Karpas-422 (cell line): ENCODE measurements at regions not wholly inside any gene's neighbourhood (a gene's known extent, or its start where the extent isn't known, plus 50 kb on each side); places are given as distances from the start of the nearest gene placed in this dataset.

Experiments
- DNase-seq: peaks from one replicate; pipeline ENCODE4 v3.0.0-alpha.2; 2015
- H2AFZ ChIP-seq: fragments of 200-600 bp; sonication (generic); 2 replicates; pipeline ENCODE4 v1.6.1; 2014; ENCODE audit warnings: antibody characterized with exemption, low read length, mixed read lengths
- H3K27ac ChIP-seq: fragments of 200-600 bp; sonication (generic); 2 replicates; pipeline ENCODE4 v1.5.1; 2014; ENCODE audit warnings: mild to moderate bottlenecking, low read length, moderate library complexity
- H3K27me3 ChIP-seq: fragments of 200-600 bp; sonication (generic); 2 replicates; pipeline ENCODE4 v1.6.1; 2014; ENCODE audit warnings: low read length, mixed read lengths
- H3K36me3 ChIP-seq: fragments of 200-600 bp; sonication (generic); 2 replicates; pipeline ENCODE4 v1.6.1; 2014; ENCODE audit warnings: low read length, mixed read lengths; ENCODE audit not compliant: insufficient read depth
- H3K4me1 ChIP-seq: fragments of 200-600 bp; sonication (generic); 2 replicates; pipeline ENCODE4 v1.6.1; 2014; ENCODE audit warnings: mild to moderate bottlenecking, low read length, mixed read lengths
- H3K4me2 ChIP-seq: fragments of 200-600 bp; sonication (generic); 2 replicates; pipeline ENCODE4 v1.6.1; 2014; ENCODE audit warnings: low read length, low read depth, mild to moderate bottlenecking; ENCODE audit not compliant: poor library complexity, severe bottlenecking
- H3K4me3 ChIP-seq: fragments of 200-600 bp; sonication (generic); 2 replicates; pipeline ENCODE4 v1.5.1; 2014; ENCODE audit warnings: mild to moderate bottlenecking, antibody characterized with exemption, low read length, mixed read lengths
- H3K79me2 ChIP-seq: fragments of 200-600 bp; sonication (generic); 2 replicates; pipeline ENCODE4 v1.6.1; 2014; ENCODE audit warnings: mild to moderate bottlenecking, low read length, mixed read lengths
- H3K9ac ChIP-seq: fragments of 200-600 bp; sonication (generic); 2 replicates; pipeline ENCODE4 v1.6.0; 2014; ENCODE audit warnings: low read length
- H3K9me2 ChIP-seq: fragments of 200-600 bp; sonication (generic), shearing (Covaris generic); replicated peaks from 2 replicates; pipeline ENCODE4 v1.6.0; 2014; ENCODE audit warnings: mild to moderate bottlenecking, low read length, moderate library complexity; ENCODE audit not compliant: insufficient read depth
- H3K9me3 ChIP-seq: fragments of 300-700, 200-600 bp; sonication (generic); 2 replicates; pipeline ENCODE4 v1.6.1; 2014; ENCODE audit warnings: low read length, mixed read lengths
- H4K20me1 ChIP-seq: fragments of 200-600 bp; sonication (generic); 2 replicates; pipeline ENCODE4 v1.6.1; 2014; ENCODE audit warnings: mild to moderate bottlenecking, antibody characterized with exemption, low read length, low read depth; ENCODE audit not compliant: insufficient read depth

GRCh38 chr1:228964178-228965089 is 229.2 kb downstream of the RHOU start:
- Histone ChIP-seq H3K4me1 (no peaks in the 10 kb centered on the region), H3K36me3 (no peaks in the 10 kb centered on the region), H3K4me2 (no peak overlapping the region), H4K20me1 (no peaks in the 10 kb centered on the region), H2AFZ (no peak overlapping the region), H3K9me3 (no peaks in the 10 kb centered on the region), H3K27me3 (no peaks in the 10 kb centered on the region), H3K79me2 (no peaks in the 10 kb centered on the region), H3K9me2 (no peaks in the 10 kb centered on the region), H3K27ac (no peak overlapping the region), H3K9ac (no peak overlapping the region), H3K4me3 (no peak overlapping the region)
- no peak for DNase-seq

- no peaks in the 10 kb centered on the region for H3K79me2 ChIP-seq
- H3K27me3 ChIP-seq = no peaks in the 10 kb centered on the region
- H3K4me3 ChIP-seq = no peak overlapping the region
- no peaks in the 10 kb centered on the region for H3K36me3 ChIP-seq
- H3K9ac ChIP-seq = no peak overlapping the region
- no peaks in the 10 kb centered on the region for H3K4me1 ChIP-seq
- no peak overlapping the region for H3K27ac ChIP-seq
- no peaks in the 10 kb centered on the region for H4K20me1 ChIP-seq
- no peak overlapping the region for H2AFZ ChIP-seq
- DNase-seq = no peak
- H3K4me2 ChIP-seq = no peak overlapping the region
- H3K9me2 ChIP-seq = no peaks in the 10 kb centered on the region
- no peaks in the 10 kb centered on the region for H3K9me3 ChIP-seq
Measured at GRCh38 chr1:228968891-228969606, 233.8 kb downstream of the RHOU start.

GRCh38 chr1:228969953-228970800 is 234.9 kb downstream of the RHOU start:
- Histone ChIP-seq H3K79me2 (no peaks in the 10 kb centered on the region), H3K27me3 (no peaks in the 10 kb centered on the region), H3K4me1 (no peaks in the 10 kb centered on the region), H3K36me3 (no peaks in the 10 kb centered on the region), H3K9me2 (no peaks in the 10 kb centered on the region), H3K27ac (no peak overlapping the region), H3K9ac (no peak overlapping the region), H3K9me3 (no peaks in the 10 kb centered on the region), H3K4me3 (no peak overlapping the region), H2AFZ (no peak overlapping the region), H3K4me2 (no peak overlapping the region), H4K20me1 (no peaks in the 10 kb centered on the region)
- DNase-seq = no peak

- no peaks in the 10 kb centered on the region for H3K9me2 ChIP-seq
- H2AFZ ChIP-seq = no peak overlapping the region
- no peaks in the 10 kb centered on the region for H3K9me3 ChIP-seq
- H3K27ac ChIP-seq = no peak overlapping the region
- no peaks in the 10 kb centered on the region for H3K36me3 ChIP-seq
- H3K4me2 ChIP-seq = no peak overlapping the region
- no peak overlapping the region for H3K9ac ChIP-seq
- H3K27me3 ChIP-seq = no peaks in the 10 kb centered on the region
- H3K4me1 ChIP-seq = no peaks in the 10 kb centered on the region
- no peak for DNase-seq
- no peak overlapping the region for H3K4me3 ChIP-seq
- no peaks in the 10 kb centered on the region for H3K79me2 ChIP-seq
- H4K20me1 ChIP-seq = no peaks in the 10 kb centered on the region
Measured at GRCh38 chr1:228972576-228972975, 237.3 kb downstream of the RHOU start.

- Histone ChIP-seq H3K27ac (no peak overlapping the region), H3K4me1 (no peaks in the 10 kb centered on the region), H3K27me3 (no peaks in the 10 kb centered on the region), H3K9ac (no peak overlapping the region), H3K79me2 (no peaks in the 10 kb centered on the region), H3K9me2 (no peaks in the 10 kb centered on the region), H2AFZ (no peak overlapping the region), H3K36me3 (no peaks in the 10 kb centered on the region), H3K4me3 (no peak overlapping the region), H3K9me3 (no peaks in the 10 kb centered on the region), H4K20me1 (no peaks in the 10 kb centered on the region), H3K4me2 (no peak overlapping the region)
- no peak for DNase-seq
Measured at GRCh38 chr1:228974273-228974672, 239.0 kb downstream of the RHOU start.

- Histone ChIP-seq H3K4me3 (no peak overlapping the region), H3K27me3 (no peaks in the 10 kb centered on the region), H3K79me2 (no peaks in the 10 kb centered on the region), H3K4me1 (no peaks in the 10 kb centered on the region), H3K9ac (no peak overlapping the region), H3K27ac (no peak overlapping the region), H3K36me3 (no peaks in the 10 kb centered on the region), H4K20me1 (no peaks in the 10 kb centered on the region), H2AFZ (no peak overlapping the region), H3K9me3 (no peaks in the 10 kb centered on the region), H3K9me2 (no peaks in the 10 kb centered on the region), H3K4me2 (no peak overlapping the region)
- no peak for DNase-seq
Measured at GRCh38 chr1:228975238-228975907, 240.1 kb downstream of the RHOU start.

- Histone ChIP-seq H3K4me1 (no peaks in the 10 kb centered on the region), H3K27me3 (no peaks in the 10 kb centered on the region), H3K36me3 (no peaks in the 10 kb centered on the region), H4K20me1 (no peaks in the 10 kb centered on the region), H3K27ac (no peak overlapping the region), H3K9ac (no peak overlapping the region), H3K4me3 (no peak overlapping the region), H3K4me2 (no peak overlapping the region), H3K9me2 (no peaks in the 10 kb centered on the region), H3K79me2 (no peaks in the 10 kb centered on the region), H2AFZ (no peak overlapping the region), H3K9me3 (no peaks in the 10 kb centered on the region)
- DNase-seq = no peak
Measured at GRCh38 chr1:228976316-228976715, 241.0 kb downstream of the RHOU start.
